Panc1 (cell line): ENCODE measurements at regions not wholly inside any gene's neighbourhood (a gene's known extent, or its start where the extent isn't known, plus 50 kb on each side); places are given as distances from the start of the nearest gene placed in this dataset.

Experiments
- ATAC-seq: fragments of 200-7000 bp; cut with Tn5 transposase; 2 replicates; pipeline ENCODE4 v1.9.1; 2020; ENCODE audit warnings: mild to moderate bottlenecking, moderate library complexity
- BruUV-seq: library from RNA; stranded (reverse); fragments of 400-500 nt; replicated peaks from 2 replicates; lab custom pipeline; 2021; lab: Mats Ljungman, UMichigan
- CTCF ChIA-PET: fragments of 300-600 bp; sonication (Branson Sonifier 250); formaldehyde crosslinking; loops from one replicate; lab custom pipeline; 2022; ENCODE audit warnings: antibody characterized with exemption; lab: Charles Lee
- POLR2A ChIA-PET: fragments of 300-600 bp; sonication (Branson Sonifier 250); formaldehyde crosslinking; loops from one replicate; lab custom pipeline; 2022; ENCODE audit warnings: antibody characterized with exemption; lab: Charles Lee
- DNase-seq: peaks from one replicate; pipeline ENCODE4 v3.0.0-alpha.2; 2010; ENCODE audit warnings: low read depth, low spot score
- H3K27ac ChIP-seq: 2 replicates; pipeline ENCODE4 v1.5.1; 2011; ENCODE audit warnings: mild to moderate bottlenecking, low read length, inconsistent platforms
- H3K27me3 ChIP-seq: fragments of 200-500 bp; sonication (Bioruptor generic); 2 replicates; pipeline ENCODE4 v1.6.0; 2014; ENCODE audit warnings: low read length, inconsistent platforms; ENCODE audit not compliant: control insufficient read depth, insufficient read depth
- H3K36me3 ChIP-seq: fragments of 200-500 bp; sonication (Bioruptor generic); 2 replicates; pipeline ENCODE4 v1.5.1; 2014; ENCODE audit warnings: inconsistent platforms, mild to moderate bottlenecking, low read length, moderate library complexity; ENCODE audit not compliant: control insufficient read depth, insufficient read depth
- H3K4me1 ChIP-seq: 2 replicates; pipeline ENCODE4 v1.5.1; 2011; ENCODE audit warnings: inconsistent platforms, mild to moderate bottlenecking, low read length, moderate library complexity; ENCODE audit not compliant: control insufficient read depth, insufficient read depth
- H3K4me3 ChIP-seq, 2 experiments: 2 replicates each; pipeline ENCODE4 v1.5.1; 2011 to 2012; ENCODE audit warnings: low read depth in 2 of 2, low read length in 2 of 2, mild to moderate bottlenecking in 2 of 2, inconsistent platforms in 1 of 2, moderate library complexity in 1 of 2
- H3K9me3 ChIP-seq: fragments of 200-500 bp; sonication (Bioruptor generic); 2 replicates; pipeline ENCODE4 v1.5.1; 2014; ENCODE audit warnings: low read depth, mild to moderate bottlenecking, inconsistent platforms, low read length, moderate library complexity; ENCODE audit not compliant: control insufficient read depth, insufficient read depth
- POLR2AphosphoS5 ChIP-seq: IDR thresholded peaks from 2 replicates; pipeline ENCODE4 v1.6.1; 2012; ENCODE audit warnings: mild to moderate bottlenecking, low read depth, low read length, moderate library complexity
- SIN3A ChIP-seq: IDR thresholded peaks from 2 replicates; pipeline ENCODE4 v1.6.1; 2012; ENCODE audit warnings: low read depth, mild to moderate bottlenecking, low read length, moderate library complexity, borderline replicate concordance; ENCODE audit not compliant: insufficient read depth
- TCF7L2 ChIP-seq: IDR thresholded peaks from 2 replicates; pipeline ENCODE4 v1.6.1; 2011; ENCODE audit warnings: mild to moderate bottlenecking, low read depth, low read length, inconsistent platforms
- in situ Hi-C: cut with HindIII; loops from 2 replicates; pipeline ENCODE4 v1.10.0; 2016; ENCODE audit warnings: low sequenced_read_pairs, low pct_unique_long_range_greater_than_20kb
- intact Hi-C: fragments of 100-400 bp; cut with micrococcal nuclease; formaldehyde crosslinking; loops from one replicate; pipeline ENCODE4 v1.10.0; 2022; ENCODE audit not compliant: unreplicated experiment
- TF ChIP-seq, protein P1 (sequence below), 2 experiments: IDR thresholded peaks; 2 replicates each; pipeline ENCODE4 v1.6.1; 2011 to 2012; ENCODE audit warnings: low read depth in 2 of 2, control low read depth in 1 of 2, low read length in 1 of 2, mild to moderate bottlenecking in 1 of 2, moderate library complexity in 1 of 2; ENCODE audit not compliant: insufficient read depth in 1 of 2
- TF ChIP-seq, protein P2 (sequence below): fragments of 450-650 bp; IDR thresholded peaks from 2 replicates; pipeline ENCODE4 v1.5.1; 2017; ENCODE audit warnings: mild to moderate bottlenecking

DNA sequence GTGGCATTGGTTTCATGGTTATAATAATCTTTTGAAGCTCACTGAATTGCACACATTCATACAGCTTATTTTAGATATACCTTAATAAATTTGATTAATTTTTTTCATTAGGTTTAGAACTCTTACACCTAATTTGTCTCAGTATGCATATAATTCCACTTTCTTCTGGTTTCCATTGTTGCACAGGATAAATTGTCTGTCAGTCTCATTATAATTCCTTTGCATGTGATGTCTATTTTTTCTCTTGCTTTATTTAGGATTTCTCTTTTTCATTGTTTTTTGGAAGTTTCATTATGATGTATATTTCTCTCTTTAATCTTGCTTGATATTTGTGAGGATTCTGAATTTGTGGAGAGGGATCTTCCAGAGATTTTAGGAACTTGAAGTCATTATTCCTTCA is 84.7 kb downstream of the ARL5B start:
- no peak overlapping the region for H3K27ac ChIP-seq
- no peaks in the 10 kb centered on the region for H3K4me1 ChIP-seq
- H3K9me3 ChIP-seq = no peaks in the 10 kb centered on the region
- H3K4me3 ChIP-seq = no peak overlapping the region
- ChIA-PET CTCF (no interaction called here), POLR2A (no interaction called here)
- DNase-seq = no peak
- H3K27me3 ChIP-seq = no peaks in the 10 kb centered on the region
- TF ChIP-seq TCF7L2 = no peak
- TF ChIP-seq SIN3A = no peak
- no peak for TF ChIP-seq POLR2AphosphoS5
- TF ChIP-seq, protein P1, sequence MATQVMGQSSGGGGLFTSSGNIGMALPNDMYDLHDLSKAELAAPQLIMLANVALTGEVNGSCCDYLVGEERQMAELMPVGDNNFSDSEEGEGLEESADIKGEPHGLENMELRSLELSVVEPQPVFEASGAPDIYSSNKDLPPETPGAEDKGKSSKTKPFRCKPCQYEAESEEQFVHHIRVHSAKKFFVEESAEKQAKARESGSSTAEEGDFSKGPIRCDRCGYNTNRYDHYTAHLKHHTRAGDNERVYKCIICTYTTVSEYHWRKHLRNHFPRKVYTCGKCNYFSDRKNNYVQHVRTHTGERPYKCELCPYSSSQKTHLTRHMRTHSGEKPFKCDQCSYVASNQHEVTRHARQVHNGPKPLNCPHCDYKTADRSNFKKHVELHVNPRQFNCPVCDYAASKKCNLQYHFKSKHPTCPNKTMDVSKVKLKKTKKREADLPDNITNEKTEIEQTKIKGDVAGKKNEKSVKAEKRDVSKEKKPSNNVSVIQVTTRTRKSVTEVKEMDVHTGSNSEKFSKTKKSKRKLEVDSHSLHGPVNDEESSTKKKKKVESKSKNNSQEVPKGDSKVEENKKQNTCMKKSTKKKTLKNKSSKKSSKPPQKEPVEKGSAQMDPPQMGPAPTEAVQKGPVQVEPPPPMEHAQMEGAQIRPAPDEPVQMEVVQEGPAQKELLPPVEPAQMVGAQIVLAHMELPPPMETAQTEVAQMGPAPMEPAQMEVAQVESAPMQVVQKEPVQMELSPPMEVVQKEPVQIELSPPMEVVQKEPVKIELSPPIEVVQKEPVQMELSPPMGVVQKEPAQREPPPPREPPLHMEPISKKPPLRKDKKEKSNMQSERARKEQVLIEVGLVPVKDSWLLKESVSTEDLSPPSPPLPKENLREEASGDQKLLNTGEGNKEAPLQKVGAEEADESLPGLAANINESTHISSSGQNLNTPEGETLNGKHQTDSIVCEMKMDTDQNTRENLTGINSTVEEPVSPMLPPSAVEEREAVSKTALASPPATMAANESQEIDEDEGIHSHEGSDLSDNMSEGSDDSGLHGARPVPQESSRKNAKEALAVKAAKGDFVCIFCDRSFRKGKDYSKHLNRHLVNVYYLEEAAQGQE (IDR thresholded peaks at IDR 0.05; ENCODE audit: insufficient read depth in 1 of 2, low read depth in 2 of 2, low read length in 1 of 2) = no peak
- TF ChIP-seq, protein P2, sequence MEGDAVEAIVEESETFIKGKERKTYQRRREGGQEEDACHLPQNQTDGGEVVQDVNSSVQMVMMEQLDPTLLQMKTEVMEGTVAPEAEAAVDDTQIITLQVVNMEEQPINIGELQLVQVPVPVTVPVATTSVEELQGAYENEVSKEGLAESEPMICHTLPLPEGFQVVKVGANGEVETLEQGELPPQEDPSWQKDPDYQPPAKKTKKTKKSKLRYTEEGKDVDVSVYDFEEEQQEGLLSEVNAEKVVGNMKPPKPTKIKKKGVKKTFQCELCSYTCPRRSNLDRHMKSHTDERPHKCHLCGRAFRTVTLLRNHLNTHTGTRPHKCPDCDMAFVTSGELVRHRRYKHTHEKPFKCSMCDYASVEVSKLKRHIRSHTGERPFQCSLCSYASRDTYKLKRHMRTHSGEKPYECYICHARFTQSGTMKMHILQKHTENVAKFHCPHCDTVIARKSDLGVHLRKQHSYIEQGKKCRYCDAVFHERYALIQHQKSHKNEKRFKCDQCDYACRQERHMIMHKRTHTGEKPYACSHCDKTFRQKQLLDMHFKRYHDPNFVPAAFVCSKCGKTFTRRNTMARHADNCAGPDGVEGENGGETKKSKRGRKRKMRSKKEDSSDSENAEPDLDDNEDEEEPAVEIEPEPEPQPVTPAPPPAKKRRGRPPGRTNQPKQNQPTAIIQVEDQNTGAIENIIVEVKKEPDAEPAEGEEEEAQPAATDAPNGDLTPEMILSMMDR = no peak
- intact Hi-C loops = no loop called here
- no TSS peak for BruUV-seq
- in situ Hi-C loops = no loop called here
- ATAC-seq = no peak
- no peaks in the 10 kb centered on the region for H3K36me3 ChIP-seq

DNA sequence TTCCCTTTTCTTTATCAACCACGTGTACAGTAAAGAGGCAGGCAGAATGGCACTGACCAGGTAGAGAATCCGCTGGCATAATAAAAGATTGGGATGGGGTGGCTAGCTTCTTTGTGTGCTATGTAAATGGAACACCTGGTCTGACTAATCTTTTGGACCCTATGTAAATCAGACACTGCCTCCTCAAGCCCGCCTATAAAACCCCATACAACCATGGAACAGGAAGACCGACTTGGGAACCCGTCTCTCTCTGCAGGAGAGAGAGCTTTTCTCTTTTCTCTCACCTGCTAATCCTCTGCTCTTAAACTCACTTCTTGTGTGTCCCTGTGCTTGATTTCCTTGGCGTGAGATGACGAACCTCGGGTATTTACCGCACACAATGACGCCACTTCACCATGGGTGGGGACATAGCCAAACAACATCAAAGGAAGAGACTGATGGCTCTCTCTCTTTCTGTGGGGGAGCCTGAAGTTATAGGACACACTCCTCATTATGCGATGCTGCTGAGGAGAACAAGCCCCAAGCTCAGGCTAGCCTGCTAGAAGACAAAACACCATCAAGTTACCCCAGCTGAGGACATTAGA is 94.2 kb downstream of the ARL5B start:
- no peak for DNase-seq
- no peaks in the 10 kb centered on the region for H3K36me3 ChIP-seq
- no peaks in the 10 kb centered on the region for H3K27me3 ChIP-seq
- no peaks in the 10 kb centered on the region for H3K4me1 ChIP-seq
- no TSS peak for BruUV-seq
- intact Hi-C loops = no loop called here
- no peak for TF ChIP-seq SIN3A
- no peak for TF ChIP-seq POLR2AphosphoS5
- no peak for TF ChIP-seq TCF7L2
- TF ChIP-seq, protein P2 = no peak
- no peaks in the 10 kb centered on the region for H3K9me3 ChIP-seq
- ChIA-PET CTCF (no interaction called here), POLR2A (no interaction called here)
- in situ Hi-C loops = no loop called here
- ATAC-seq = no peak
- no peak overlapping the region for H3K27ac ChIP-seq
- no peak overlapping the region for H3K4me3 ChIP-seq
